Stromal cell of bone marrow (primary cell): ENCODE measurements at regions not wholly inside any gene's neighbourhood (a gene's known extent, or its start where the extent isn't known, plus 50 kb on each side); places are given as distances from the start of the nearest gene placed in this dataset.

Experiments
- DNase-seq: peaks from one replicate; pipeline ENCODE4 v3.0.0-alpha.2; 2012; ENCODE audit warnings: low read depth

- no peak for DNase-seq
Observed at GRCh38 chr7:91323626-91324158, 59.5 kb downstream of the FZD1 start.

GRCh38 chr7:91324663-91325062, 60.4 kb downstream of the FZD1 start:
- no peak for DNase-seq

- DNase-seq, result peak; percentile 35
Observed at GRCh38 chr7:91325726-91326125, 61.5 kb downstream of the FZD1 start.

GRCh38 chr7:91326516-91327199, 62.4 kb downstream of the FZD1 start:
- no peak for DNase-seq

GRCh38 chr7:91327346-91327745, 63.1 kb downstream of the FZD1 start:
- no peak for DNase-seq

- DNase-seq, result peak; percentile 20
Observed at GRCh38 chr7:91329571-91329970, 65.3 kb downstream of the FZD1 start.

GRCh38 chr7:91330191-91330808, 66.1 kb downstream of the FZD1 start:
- peak; percentile 22 for DNase-seq

GRCh38 chr7:91330866-91331265, 66.6 kb downstream of the FZD1 start:
- DNase-seq, result peak; percentile 17

- DNase-seq, result no peak
Observed at GRCh38 chr7:91336106-91336505, 71.9 kb downstream of the FZD1 start.

- no peak for DNase-seq
Observed at GRCh38 chr7:91338226-91339020, 74.2 kb downstream of the FZD1 start.

- no peak for DNase-seq
Observed at GRCh38 chr7:91342346-91342745, 78.1 kb downstream of the FZD1 start.

- no peak for DNase-seq
Observed at GRCh38 chr7:91343420-91343960, 79.3 kb downstream of the FZD1 start.

GRCh38 chr7:91343996-91344629, 79.9 kb downstream of the FZD1 start:
- DNase-seq, result no peak

- no peak for DNase-seq
Observed at GRCh38 chr7:91344911-91345310, 80.7 kb downstream of the FZD1 start.

GRCh38 chr7:91345449-91345848, 81.2 kb downstream of the FZD1 start:
- DNase-seq, result no peak

- no peak for DNase-seq
Observed at GRCh38 chr7:91346426-91346825, 82.2 kb downstream of the FZD1 start.

- no peak for DNase-seq
Observed at GRCh38 chr7:91347290-91347689, 83.1 kb downstream of the FZD1 start.

- DNase-seq, result no peak
Observed at GRCh38 chr7:91348711-91349110, 84.5 kb downstream of the FZD1 start.

- no peak for DNase-seq
Observed at GRCh38 chr7:91351374-91351773, 87.1 kb downstream of the FZD1 start.

- no peak for DNase-seq
Observed at GRCh38 chr7:91352091-91352490, 87.9 kb downstream of the FZD1 start.

- DNase-seq, result no peak
Observed at GRCh38 chr7:91353848-91354247, 89.6 kb downstream of the FZD1 start.
